HG03108 (cell line): ENCODE measurements at regions not wholly inside any gene's neighbourhood (a gene's known extent, or its start where the extent isn't known, plus 50 kb on each side); places are given as distances from the start of the nearest gene placed in this dataset.
"Not testable (repeated sequence)": the region's sequence is repeated elsewhere in the genome, so short reads cannot be mapped to it uniquely, and the experiment has no call there.

Experiments
- ATAC-seq: cut with Tn5 transposase; IDR thresholded peaks from one replicate; pipeline ENCODE4 v1.9.1; 2021; ENCODE audit warnings: moderate library complexity; ENCODE audit not compliant: unreplicated experiment

- peak; percentile 99 for ATAC-seq
Measured at GRCh38 chr10:42367532-42368230, 270.7 kb downstream of the ZNF33B start.

- ATAC-seq, result no peak
Measured at GRCh38 chr10:42351745-42352144, 286.6 kb downstream of the ZNF33B start.

- not testable (repeated sequence) for ATAC-seq
Measured at GRCh38 chr10:42336593-42337337, 301.6 kb downstream of the ZNF33B start.

GRCh38 chr10:42335653-42336296 lies 302.6 kb downstream of the ZNF33B start:
- not testable (repeated sequence) for ATAC-seq

GRCh38 chr10:42304341-42304740 lies 334.0 kb downstream of the ZNF33B start:
- ATAC-seq, result no peak

GRCh38 chr10:42281896-42282295 lies 356.5 kb downstream of the ZNF33B start:
- not testable (repeated sequence) for ATAC-seq

GRCh38 chr10:42269788-42270187 lies 368.6 kb downstream of the ZNF33B start:
- not testable (repeated sequence) for ATAC-seq

GRCh38 chr10:42263259-42263658 lies 375.1 kb downstream of the ZNF33B start:
- not testable (repeated sequence) for ATAC-seq

- ATAC-seq, result not testable (repeated sequence)
Measured at GRCh38 chr10:42243002-42243401, 395.4 kb downstream of the ZNF33B start.

GRCh38 chr10:42242135-42242805 lies 396.1 kb downstream of the ZNF33B start:
- no peak for ATAC-seq

GRCh38 chr10:42236401-42236800 lies 402.0 kb downstream of the ZNF33B start:
- ATAC-seq, result not testable (repeated sequence)

GRCh38 chr10:42235736-42236135 lies 402.6 kb downstream of the ZNF33B start:
- not testable (repeated sequence) for ATAC-seq

- not testable (repeated sequence) for ATAC-seq
Measured at GRCh38 chr10:42235241-42235640, 403.1 kb downstream of the ZNF33B start.

- not testable (repeated sequence) for ATAC-seq
Measured at GRCh38 chr10:42234506-42234905, 403.9 kb downstream of the ZNF33B start.

GRCh38 chr10:42233461-42234206 lies 404.7 kb downstream of the ZNF33B start:
- ATAC-seq, result not testable (repeated sequence)

GRCh38 chr10:42232955-42233354 lies 405.4 kb downstream of the ZNF33B start:
- not testable (repeated sequence) for ATAC-seq

GRCh38 chr10:42230812-42231211 lies 407.6 kb downstream of the ZNF33B start:
- not testable (repeated sequence) for ATAC-seq

GRCh38 chr10:42230115-42230514 lies 408.3 kb downstream of the ZNF33B start:
- not testable (repeated sequence) for ATAC-seq

GRCh38 chr10:42227859-42228258 lies 410.5 kb downstream of the ZNF33B start:
- not testable (repeated sequence) for ATAC-seq

- not testable (repeated sequence) for ATAC-seq
Measured at GRCh38 chr10:42193588-42193987, 444.8 kb downstream of the ZNF33B start.
